SK-N-SH treated with all-trans-retinoic acid at 6 μM for 48 hours (cell line): ENCODE measurements at regions not wholly inside any gene's neighbourhood (a gene's known extent, or its start where the extent isn't known, plus 50 kb on each side); places are given as distances from the start of the nearest gene placed in this dataset.
A peak's percentile ranks its signal among the peaks of the same experiment; 100 is the strongest.
"Not testable (repeated sequence)": the region's sequence is repeated elsewhere in the genome, so short reads cannot be mapped to it uniquely, and the experiment has no call there.

Experiments used
- ATAC-seq: fragments of 200-7000 bp; cut with Tn5 transposase; 3 replicates; pipeline ENCODE4 v1.9.1; 2020; ENCODE audit warnings: mild to moderate bottlenecking, moderate library complexity
- ARNTL ChIP-seq: fragments of 450-650 bp; formaldehyde crosslinking; IDR thresholded peaks from 2 replicates; pipeline ENCODE4 v1.5.0; 2020; ENCODE audit warnings: low read depth, mild to moderate bottlenecking, moderate library complexity, borderline replicate concordance
- BACH2 ChIP-seq: fragments of 250-450 bp; sonication (Bioruptor Pico); IDR thresholded peaks from 2 replicates; pipeline ENCODE4 v1.9.0; 2021; ENCODE audit warnings: mild to moderate bottlenecking, borderline replicate concordance
- CREB5 ChIP-seq: fragments of 250-450 bp; sonication (Bioruptor Pico); IDR thresholded peaks from 2 replicates; pipeline ENCODE4 v1.5.1; 2020; ENCODE audit warnings: low read depth, mild to moderate bottlenecking, moderate library complexity
- CSDC2 ChIP-seq: fragments of 250-450 bp; sonication (Bioruptor Pico); IDR thresholded peaks from 2 replicates; pipeline ENCODE4 v1.5.0; 2020; ENCODE audit warnings: mild to moderate bottlenecking, moderate library complexity
- CSRNP3 ChIP-seq: fragments of 250-450 bp; sonication (Bioruptor Pico); IDR thresholded peaks from 2 replicates; pipeline ENCODE4 v1.5.1; 2021; ENCODE audit warnings: mild to moderate bottlenecking, moderate library complexity
- ESRRG ChIP-seq: fragments of 250-450 bp; sonication (Bioruptor Pico); IDR thresholded peaks from 2 replicates; pipeline ENCODE4 v1.6.1; 2021; ENCODE audit warnings: mild to moderate bottlenecking
- GLIS3 ChIP-seq: fragments of 250-450 bp; sonication (Bioruptor Pico); IDR thresholded peaks from 2 replicates; pipeline ENCODE4 v1.5.0; 2020; ENCODE audit warnings: mild to moderate bottlenecking, moderate library complexity
- ISL1 ChIP-seq: fragments of 250-450 bp; sonication (Bioruptor Pico); IDR thresholded peaks from 2 replicates; pipeline ENCODE4 v2.1.2; 2022; ENCODE audit warnings: mild to moderate bottlenecking, moderate library complexity
- OSR1 ChIP-seq: fragments of 250-450 bp; sonication (Bioruptor Pico); IDR thresholded peaks from 2 replicates; pipeline ENCODE4 v1.8.0; 2022; ENCODE audit warnings: moderate library complexity, mild to moderate bottlenecking, inconsistent platforms
- PATZ1 ChIP-seq: fragments of 250-450 bp; sonication (Bioruptor Pico); IDR thresholded peaks from 2 replicates; pipeline ENCODE4 v1.8.0; 2020; ENCODE audit warnings: mild to moderate bottlenecking, moderate library complexity, borderline replicate concordance
- POU6F1 ChIP-seq: fragments of 250-450 bp; sonication (Bioruptor Pico); IDR thresholded peaks from 2 replicates; pipeline ENCODE4 v1.8.0; 2021; ENCODE audit warnings: low read depth, mild to moderate bottlenecking, moderate library complexity, borderline replicate concordance
- PPARA ChIP-seq: fragments of 250-450 bp; sonication (Bioruptor Pico); IDR thresholded peaks from 2 replicates; pipeline ENCODE4 v1.5.0; 2020; ENCODE audit warnings: mild to moderate bottlenecking, borderline replicate concordance
- RARB ChIP-seq: fragments of 250-450 bp; sonication (Bioruptor Pico); IDR thresholded peaks from 2 replicates; pipeline ENCODE4 v1.8.0; 2021; ENCODE audit warnings: mild to moderate bottlenecking, moderate library complexity
- SNAI2 ChIP-seq: fragments of 250-450 bp; sonication (Bioruptor Pico); IDR thresholded peaks from 2 replicates; pipeline ENCODE4 v1.5.0; 2020; ENCODE audit warnings: mild to moderate bottlenecking, moderate library complexity
- TCF4 ChIP-seq: fragments of 250-450 bp; sonication (Bioruptor Pico); IDR thresholded peaks from 2 replicates; pipeline ENCODE4 v1.8.0; 2021; ENCODE audit warnings: mild to moderate bottlenecking, moderate library complexity, borderline replicate concordance
- TOX ChIP-seq: fragments of 250-450 bp; sonication (Bioruptor Pico); IDR thresholded peaks from 2 replicates; pipeline ENCODE4 v1.8.0; 2021; ENCODE audit warnings: mild to moderate bottlenecking, moderate library complexity, borderline replicate concordance
- TSHZ2 ChIP-seq: fragments of 250-450 bp; sonication (Bioruptor Pico); IDR thresholded peaks from 2 replicates; pipeline ENCODE4 v1.5.0; 2020; ENCODE audit warnings: mild to moderate bottlenecking, moderate library complexity
- ZC3H10 ChIP-seq: fragments of 250-450 bp; sonication (Bioruptor Pico); IDR thresholded peaks from 2 replicates; pipeline ENCODE4 v1.5.1; 2021; ENCODE audit warnings: mild to moderate bottlenecking, moderate library complexity
- ZFP3 ChIP-seq: fragments of 250-450 bp; sonication (Bioruptor Pico); IDR thresholded peaks from 2 replicates; pipeline ENCODE4 v1.5.0; 2020; ENCODE audit warnings: mild to moderate bottlenecking, moderate library complexity
- ZFP30 ChIP-seq: fragments of 450-650 bp; formaldehyde crosslinking; IDR thresholded peaks from 2 replicates; pipeline ENCODE4 v1.5.0; 2022; ENCODE audit warnings: mild to moderate bottlenecking, moderate library complexity
- ZNF565 ChIP-seq: fragments of 450-650 bp; formaldehyde crosslinking; conservative IDR thresholded peaks from 2 replicates; pipeline ENCODE4 v1.5.0; 2020; ENCODE audit warnings: low read depth, mild to moderate bottlenecking, moderate library complexity
- ZNF70 ChIP-seq: fragments of 450-650 bp; formaldehyde crosslinking; IDR thresholded peaks from 2 replicates; pipeline ENCODE4 v1.5.0; 2020; ENCODE audit warnings: mild to moderate bottlenecking, moderate library complexity
- ZNF8 ChIP-seq: fragments of 450-650 bp; formaldehyde crosslinking; IDR thresholded peaks from 2 replicates; pipeline ENCODE4 v1.5.0; 2020; ENCODE audit warnings: mild to moderate bottlenecking, moderate library complexity

GRCh38 chr6:23663096-23663495 is 462.9 kb upstream of the NRSN1 start (continued):
- no peak for TF ChIP-seq POU6F1 (CRISPR knock-in tag)
- no peak for TF ChIP-seq OSR1 (CRISPR knock-in tag)
- TF ChIP-seq ZNF8 (CRISPR knock-in tag): no peak
- TF ChIP-seq ISL1 (CRISPR knock-in tag): no peak
- no peak for TF ChIP-seq CREB5 (CRISPR knock-in tag)

- TF ChIP-seq ZFP30: no peak
- peak; percentile 77 for TF ChIP-seq ISL1 (CRISPR knock-in tag)
- no peak for TF ChIP-seq OSR1 (CRISPR knock-in tag)
- TF ChIP-seq ZNF70 (CRISPR knock-in tag): no peak
- no peak for TF ChIP-seq TOX (CRISPR knock-in tag)
- TF ChIP-seq ZFP3: 0 out of 2 replicates have a peak, but pooled peaks have one; percentile 61
- TF ChIP-seq CSDC2 (CRISPR knock-in tag): no peak
- no peak for TF ChIP-seq PPARA
- TF ChIP-seq RARB (CRISPR knock-in tag): no peak
- TF ChIP-seq SNAI2 (CRISPR knock-in tag): peak; percentile 74; the same call in 1 of the 2 replicates
- TF ChIP-seq GLIS3 (CRISPR knock-in tag): peak; percentile 76; the same call in 1 of the 2 replicates
- TF ChIP-seq CSRNP3 (CRISPR knock-in tag): 0 out of 2 replicates have a peak, but pooled peaks have one; percentile 50
- no peak for TF ChIP-seq POU6F1 (CRISPR knock-in tag)
- peak; percentile 63 for TF ChIP-seq ZNF8 (CRISPR knock-in tag)
- no peak for TF ChIP-seq ARNTL
- no peak for TF ChIP-seq ZC3H10 (CRISPR knock-in tag)
- TF ChIP-seq TSHZ2 (CRISPR knock-in tag): peak; percentile 90
- no peak for TF ChIP-seq PATZ1 (CRISPR knock-in tag)
- peak; percentile 91 for TF ChIP-seq TCF4 (CRISPR knock-in tag)
- TF ChIP-seq ESRRG (CRISPR knock-in tag): no peak
- no peak for TF ChIP-seq ZNF565 (CRISPR knock-in tag)
- TF ChIP-seq CREB5 (CRISPR knock-in tag): peak; percentile 55; the same call in 1 of the 2 replicates
- TF ChIP-seq BACH2: 0 out of 2 replicates have a peak, but pooled peaks have one; percentile 42
- ATAC-seq: no peak
These were observed 462.4 kb upstream of the NRSN1 start for GRCh38 chr6:23663652-23664051.

- ATAC-seq: not testable (repeated sequence)
These were observed 460.1 kb upstream of the NRSN1 start for GRCh38 chr6:23665911-23666310.
